Liver (tissue), 3 donors: ENCODE measurements at regions not wholly inside any gene's neighbourhood (a gene's known extent, or its start where the extent isn't known, plus 50 kb on each side); places are given as distances from the start of the nearest gene placed in this dataset.

Source experiments
- EGR1 ChIP-seq, 2 donors: IDR thresholded peaks; 2 replicates each; pipeline ENCODE4 v1.6.1; 2016 to 2018; ENCODE audit warnings: antibody characterized with exemption in 2 of 2, low read depth in 2 of 2
- FOXA1 ChIP-seq: IDR thresholded peaks from 2 replicates; pipeline ENCODE4 v1.6.1; 2016; ENCODE audit warnings: antibody characterized with exemption
- GABPA ChIP-seq, 2 donors: IDR thresholded peaks in 1 of 2; conservative IDR thresholded peaks in 1 of 2; 2 replicates each; pipeline ENCODE4 v1.6.1; 2016; ENCODE audit warnings: antibody characterized with exemption in 2 of 2, mild to moderate bottlenecking in 1 of 2, moderate library complexity in 1 of 2
- HNF4A ChIP-seq, 2 donors: conservative IDR thresholded peaks; 2 replicates each; pipeline ENCODE4 v1.6.1; 2016; ENCODE audit warnings: antibody characterized with exemption in 2 of 2, mild to moderate bottlenecking in 2 of 2
- HNF4G ChIP-seq: IDR thresholded peaks from 2 replicates; pipeline ENCODE4 v1.6.1; 2016; ENCODE audit warnings: antibody characterized with exemption
- JUND ChIP-seq, 2 donors: IDR thresholded peaks; 2 replicates each; pipeline ENCODE4 v1.6.1; 2016; ENCODE audit warnings: antibody characterized with exemption in 2 of 2
- MAX ChIP-seq: IDR thresholded peaks from 2 replicates; pipeline ENCODE4 v1.6.1; 2016; ENCODE audit warnings: antibody characterized with exemption
- RAD21 ChIP-seq, 2 donors: IDR thresholded peaks; 2 replicates each; pipeline ENCODE4 v1.6.1; 2016; ENCODE audit warnings: antibody characterized with exemption in 2 of 2, mild to moderate bottlenecking in 2 of 2
- TAF1 ChIP-seq: conservative IDR thresholded peaks from 2 replicates; pipeline ENCODE4 v1.6.1; 2016; ENCODE audit warnings: antibody characterized with exemption, mild to moderate bottlenecking
- TF ChIP-seq, protein P1 (sequence below): fragments of 150-350 bp; IDR thresholded peaks from 2 replicates; pipeline ENCODE4 v1.5.1; 2017; ENCODE audit warnings: improper control_type of control experiment, low read depth, low read length; ENCODE audit not compliant: missing input control
- TF ChIP-seq, protein P2 (sequence below): IDR thresholded peaks from 2 replicates; pipeline ENCODE4 v1.6.1; 2016; ENCODE audit warnings: antibody characterized with exemption, mild to moderate bottlenecking
- donor health status: healthy.
- donor health status: healthy.

DNA sequence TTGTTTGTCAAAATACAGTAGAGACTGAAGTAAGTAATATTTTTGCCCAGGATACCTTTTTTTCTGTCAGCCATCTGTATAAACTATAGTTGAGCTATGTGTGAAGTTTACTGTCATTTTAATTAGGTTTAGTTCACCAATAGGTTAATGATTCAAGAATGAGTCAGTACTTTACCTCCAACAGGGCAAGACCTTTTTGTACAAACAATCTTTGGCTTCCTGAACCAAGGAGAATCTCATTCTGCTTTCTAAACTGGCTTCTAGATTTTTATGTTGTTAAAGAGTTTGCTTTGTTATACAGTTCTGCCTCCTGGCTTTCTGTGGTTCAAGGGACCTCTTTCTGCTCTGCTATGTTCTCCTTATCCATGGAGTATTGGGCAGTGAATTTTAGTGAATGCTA, 412.0 kb upstream of the NR3C2 start:
- TF ChIP-seq, protein P1, sequence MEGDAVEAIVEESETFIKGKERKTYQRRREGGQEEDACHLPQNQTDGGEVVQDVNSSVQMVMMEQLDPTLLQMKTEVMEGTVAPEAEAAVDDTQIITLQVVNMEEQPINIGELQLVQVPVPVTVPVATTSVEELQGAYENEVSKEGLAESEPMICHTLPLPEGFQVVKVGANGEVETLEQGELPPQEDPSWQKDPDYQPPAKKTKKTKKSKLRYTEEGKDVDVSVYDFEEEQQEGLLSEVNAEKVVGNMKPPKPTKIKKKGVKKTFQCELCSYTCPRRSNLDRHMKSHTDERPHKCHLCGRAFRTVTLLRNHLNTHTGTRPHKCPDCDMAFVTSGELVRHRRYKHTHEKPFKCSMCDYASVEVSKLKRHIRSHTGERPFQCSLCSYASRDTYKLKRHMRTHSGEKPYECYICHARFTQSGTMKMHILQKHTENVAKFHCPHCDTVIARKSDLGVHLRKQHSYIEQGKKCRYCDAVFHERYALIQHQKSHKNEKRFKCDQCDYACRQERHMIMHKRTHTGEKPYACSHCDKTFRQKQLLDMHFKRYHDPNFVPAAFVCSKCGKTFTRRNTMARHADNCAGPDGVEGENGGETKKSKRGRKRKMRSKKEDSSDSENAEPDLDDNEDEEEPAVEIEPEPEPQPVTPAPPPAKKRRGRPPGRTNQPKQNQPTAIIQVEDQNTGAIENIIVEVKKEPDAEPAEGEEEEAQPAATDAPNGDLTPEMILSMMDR, result no peak
- TF ChIP-seq MAX (no peak), HNF4G (no peak), GABPA (IDR thresholded peaks at IDR 0.05 in 1 of 2, conservative IDR thresholded peaks at IDR 0.05 in 1 of 2) (no peak), JUND (IDR thresholded peaks at IDR 0.05) (no peak), HNF4A (conservative IDR thresholded peaks at IDR 0.05) (no peak), RAD21 (IDR thresholded peaks at IDR 0.05) (no peak), EGR1 (IDR thresholded peaks at IDR 0.05; ENCODE audit: low read depth in 2 of 2) (no peak), FOXA1 (no peak), TAF1 (no peak)
- TF ChIP-seq, protein P2, sequence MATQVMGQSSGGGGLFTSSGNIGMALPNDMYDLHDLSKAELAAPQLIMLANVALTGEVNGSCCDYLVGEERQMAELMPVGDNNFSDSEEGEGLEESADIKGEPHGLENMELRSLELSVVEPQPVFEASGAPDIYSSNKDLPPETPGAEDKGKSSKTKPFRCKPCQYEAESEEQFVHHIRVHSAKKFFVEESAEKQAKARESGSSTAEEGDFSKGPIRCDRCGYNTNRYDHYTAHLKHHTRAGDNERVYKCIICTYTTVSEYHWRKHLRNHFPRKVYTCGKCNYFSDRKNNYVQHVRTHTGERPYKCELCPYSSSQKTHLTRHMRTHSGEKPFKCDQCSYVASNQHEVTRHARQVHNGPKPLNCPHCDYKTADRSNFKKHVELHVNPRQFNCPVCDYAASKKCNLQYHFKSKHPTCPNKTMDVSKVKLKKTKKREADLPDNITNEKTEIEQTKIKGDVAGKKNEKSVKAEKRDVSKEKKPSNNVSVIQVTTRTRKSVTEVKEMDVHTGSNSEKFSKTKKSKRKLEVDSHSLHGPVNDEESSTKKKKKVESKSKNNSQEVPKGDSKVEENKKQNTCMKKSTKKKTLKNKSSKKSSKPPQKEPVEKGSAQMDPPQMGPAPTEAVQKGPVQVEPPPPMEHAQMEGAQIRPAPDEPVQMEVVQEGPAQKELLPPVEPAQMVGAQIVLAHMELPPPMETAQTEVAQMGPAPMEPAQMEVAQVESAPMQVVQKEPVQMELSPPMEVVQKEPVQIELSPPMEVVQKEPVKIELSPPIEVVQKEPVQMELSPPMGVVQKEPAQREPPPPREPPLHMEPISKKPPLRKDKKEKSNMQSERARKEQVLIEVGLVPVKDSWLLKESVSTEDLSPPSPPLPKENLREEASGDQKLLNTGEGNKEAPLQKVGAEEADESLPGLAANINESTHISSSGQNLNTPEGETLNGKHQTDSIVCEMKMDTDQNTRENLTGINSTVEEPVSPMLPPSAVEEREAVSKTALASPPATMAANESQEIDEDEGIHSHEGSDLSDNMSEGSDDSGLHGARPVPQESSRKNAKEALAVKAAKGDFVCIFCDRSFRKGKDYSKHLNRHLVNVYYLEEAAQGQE, result no peak
